LNCAP (cell line): ENCODE measurements at regions not wholly inside any gene's neighbourhood (a gene's known extent, or its start where the extent isn't known, plus 50 kb on each side); places are given as distances from the start of the nearest gene placed in this dataset.

Experiments used
- TF ChIP-seq, protein P1 (sequence below): fragments of 450-650 bp; IDR thresholded peaks from 2 replicates; pipeline ENCODE4 v1.5.1; 2017; ENCODE audit warnings: mild to moderate bottlenecking

DNA sequence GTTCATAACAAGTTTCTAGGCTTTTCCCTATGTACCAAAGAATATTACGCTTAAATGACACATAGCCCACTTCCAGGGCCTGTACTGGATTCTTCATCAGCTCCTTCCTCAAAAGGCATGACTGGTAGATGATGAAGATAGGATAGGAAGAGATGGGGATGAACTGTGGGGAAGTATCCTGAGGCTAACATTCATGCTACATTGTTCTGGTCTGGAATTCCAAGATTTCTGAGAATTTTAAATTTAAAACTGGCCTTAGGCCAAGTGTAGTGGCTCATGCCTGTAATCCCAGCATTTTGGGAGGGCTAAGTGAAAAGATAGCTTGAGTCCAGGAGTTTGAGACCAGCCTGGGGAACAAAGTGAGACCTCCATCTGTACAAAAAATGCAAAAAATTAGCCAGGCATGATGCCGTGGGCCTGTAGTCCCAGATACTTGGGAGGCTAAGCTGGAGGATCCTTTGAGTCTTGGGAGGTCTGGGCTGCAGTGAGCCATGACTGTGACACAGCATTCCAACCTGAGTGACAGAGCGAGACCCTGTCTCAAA lies 160.1 kb upstream of the PLAAT1 start:
- TF ChIP-seq, protein P1, sequence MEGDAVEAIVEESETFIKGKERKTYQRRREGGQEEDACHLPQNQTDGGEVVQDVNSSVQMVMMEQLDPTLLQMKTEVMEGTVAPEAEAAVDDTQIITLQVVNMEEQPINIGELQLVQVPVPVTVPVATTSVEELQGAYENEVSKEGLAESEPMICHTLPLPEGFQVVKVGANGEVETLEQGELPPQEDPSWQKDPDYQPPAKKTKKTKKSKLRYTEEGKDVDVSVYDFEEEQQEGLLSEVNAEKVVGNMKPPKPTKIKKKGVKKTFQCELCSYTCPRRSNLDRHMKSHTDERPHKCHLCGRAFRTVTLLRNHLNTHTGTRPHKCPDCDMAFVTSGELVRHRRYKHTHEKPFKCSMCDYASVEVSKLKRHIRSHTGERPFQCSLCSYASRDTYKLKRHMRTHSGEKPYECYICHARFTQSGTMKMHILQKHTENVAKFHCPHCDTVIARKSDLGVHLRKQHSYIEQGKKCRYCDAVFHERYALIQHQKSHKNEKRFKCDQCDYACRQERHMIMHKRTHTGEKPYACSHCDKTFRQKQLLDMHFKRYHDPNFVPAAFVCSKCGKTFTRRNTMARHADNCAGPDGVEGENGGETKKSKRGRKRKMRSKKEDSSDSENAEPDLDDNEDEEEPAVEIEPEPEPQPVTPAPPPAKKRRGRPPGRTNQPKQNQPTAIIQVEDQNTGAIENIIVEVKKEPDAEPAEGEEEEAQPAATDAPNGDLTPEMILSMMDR = no peak

DNA sequence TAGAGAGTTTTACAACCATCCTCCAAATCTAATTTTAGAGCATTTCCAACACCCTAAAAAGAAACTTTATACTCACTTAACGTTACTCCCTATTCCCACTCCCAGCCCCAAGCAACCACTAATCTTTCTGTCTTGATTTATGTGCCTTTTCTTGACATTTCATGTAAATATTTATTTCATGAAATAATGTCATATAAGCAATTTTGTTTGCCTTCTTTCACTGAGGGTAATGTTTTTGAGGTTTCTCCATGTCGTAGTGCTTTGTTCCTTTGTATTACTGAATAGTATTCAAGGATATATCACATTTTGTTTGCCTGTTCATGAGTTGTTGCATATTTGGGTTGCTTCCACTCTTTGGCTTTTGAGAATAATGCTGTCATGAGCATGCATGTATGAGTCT lies 155.4 kb upstream of the PLAAT1 start:
- TF ChIP-seq, protein P1 = no peak

DNA sequence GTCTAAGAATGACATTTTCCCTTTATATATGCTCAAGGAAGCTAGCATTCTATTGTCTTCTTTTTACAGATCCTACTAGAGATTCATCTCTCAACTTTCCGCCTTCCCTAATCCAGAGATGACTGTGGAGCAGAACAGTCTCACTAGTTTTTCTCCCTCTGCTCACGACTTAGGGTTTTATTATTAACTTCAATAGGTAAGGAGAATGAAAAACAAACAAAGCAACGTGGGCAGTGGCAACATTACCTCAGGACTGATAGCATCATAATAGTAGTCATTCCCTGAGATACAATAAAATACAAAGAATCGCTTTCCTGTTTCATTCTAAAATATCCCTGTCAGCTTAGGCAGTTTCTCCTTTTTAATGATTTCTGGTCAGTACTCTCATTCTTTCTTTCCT lies 154.3 kb upstream of the PLAAT1 start:
- TF ChIP-seq, protein P1 = no peak

DNA sequence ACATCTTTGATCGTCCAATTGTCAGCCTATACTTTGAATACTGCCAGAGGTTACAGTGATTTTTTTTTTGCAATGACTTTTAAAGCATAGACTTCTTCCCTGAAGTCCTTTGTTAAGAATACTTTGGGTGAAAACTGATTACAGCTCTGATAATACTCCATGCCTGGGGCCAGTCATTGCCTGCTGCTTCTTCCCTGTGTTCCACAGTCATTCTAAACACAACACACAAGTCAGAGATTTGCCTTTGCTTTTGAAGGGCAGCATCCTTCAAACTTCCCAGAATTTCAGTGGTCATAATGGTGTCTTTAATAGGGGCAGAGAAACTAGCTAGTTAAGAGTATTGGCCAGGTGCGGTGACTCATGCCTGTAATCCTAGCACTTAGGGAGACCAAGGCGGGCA lies 153.7 kb upstream of the PLAAT1 start:
- TF ChIP-seq, protein P1 = no peak

DNA sequence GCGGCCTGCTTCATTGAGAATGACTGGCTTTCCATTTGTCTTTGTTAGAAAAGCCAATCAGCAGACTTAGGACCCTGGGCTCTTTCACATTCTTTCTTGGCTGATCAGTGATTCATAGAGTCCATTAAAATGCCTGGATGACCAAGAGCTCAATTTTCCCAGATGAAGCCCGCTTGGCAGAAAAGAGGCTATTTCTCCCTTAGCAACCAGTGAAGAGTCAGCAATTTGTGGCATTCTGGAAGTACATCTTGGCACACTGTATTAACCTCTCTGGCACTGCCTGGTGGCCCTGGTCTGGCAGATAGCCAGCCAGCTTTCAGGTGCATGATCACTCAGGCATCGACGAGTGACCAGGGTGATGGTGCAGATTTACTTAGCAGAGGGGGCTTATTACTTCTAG lies 145.7 kb upstream of the PLAAT1 start:
- TF ChIP-seq, protein P1 = no peak

DNA sequence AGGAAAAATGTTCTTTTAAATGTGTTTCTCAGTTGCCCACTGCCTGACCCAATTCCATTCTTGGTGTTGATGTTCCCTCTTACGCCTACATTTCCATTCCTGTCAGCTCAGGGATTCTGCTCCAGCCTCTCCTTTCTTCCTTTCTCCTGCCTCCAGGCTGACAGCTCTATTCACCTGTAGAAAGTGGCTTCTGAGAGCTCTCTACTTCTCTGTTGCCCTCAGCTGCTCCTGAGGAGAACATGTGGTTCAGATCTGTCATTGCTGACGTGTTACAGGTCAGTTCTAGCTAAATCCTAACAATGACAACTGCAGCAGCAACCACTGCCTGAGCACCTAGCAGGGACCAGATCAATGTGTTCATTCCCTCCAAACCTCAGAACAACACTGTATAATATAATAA lies 144.9 kb upstream of the PLAAT1 start:
- TF ChIP-seq, protein P1 = no peak

DNA sequence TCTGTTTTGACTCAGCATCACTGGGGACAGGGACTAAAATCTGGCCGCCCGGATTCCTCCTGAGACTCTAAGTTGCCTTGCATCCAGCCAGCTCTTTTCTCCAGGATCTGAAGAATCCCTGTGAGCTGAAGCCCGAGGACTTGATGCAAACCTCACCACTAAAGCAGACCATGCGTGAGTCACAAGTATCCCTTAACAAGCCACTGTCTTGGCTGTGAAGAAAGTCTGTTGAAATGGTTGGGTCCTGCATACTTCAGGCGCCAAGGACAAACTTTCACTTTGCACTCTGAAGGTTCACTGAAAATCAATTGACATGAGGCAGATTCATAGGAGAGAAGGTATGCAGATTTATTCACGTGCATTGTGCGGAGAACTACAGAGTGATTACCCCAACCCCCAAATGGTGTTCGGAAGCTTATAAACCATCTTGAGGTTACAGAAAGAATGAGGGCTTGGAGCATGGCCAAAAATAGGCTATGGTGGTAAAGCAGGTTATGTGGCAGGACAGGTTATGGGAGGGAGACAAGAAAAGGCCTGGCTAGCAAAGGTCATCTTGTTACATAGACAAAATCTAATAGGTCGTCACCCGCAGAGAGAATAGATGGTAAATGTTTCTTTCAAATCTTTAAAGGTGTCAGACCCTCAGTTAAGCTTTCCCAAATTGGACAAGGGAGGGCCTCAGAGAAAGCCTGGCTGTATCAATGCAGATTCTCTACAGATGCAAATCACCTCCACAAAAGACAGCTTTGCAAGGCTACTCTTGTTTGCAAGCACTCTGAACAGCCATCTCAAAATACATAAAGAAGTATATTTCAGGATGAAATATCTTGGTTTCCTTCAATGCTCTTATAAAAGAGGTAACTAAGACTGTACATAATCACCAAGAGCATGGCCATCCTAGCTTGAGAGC lies 126.3 kb upstream of the PLAAT1 start:
- TF ChIP-seq, protein P1 = no peak
